ENCODE measurements at regions not wholly inside any gene's neighbourhood (a gene's known extent, or its start where the extent isn't known, plus 50 kb on each side); places are given as distances from the start of the nearest gene placed in this dataset.

DNA sequence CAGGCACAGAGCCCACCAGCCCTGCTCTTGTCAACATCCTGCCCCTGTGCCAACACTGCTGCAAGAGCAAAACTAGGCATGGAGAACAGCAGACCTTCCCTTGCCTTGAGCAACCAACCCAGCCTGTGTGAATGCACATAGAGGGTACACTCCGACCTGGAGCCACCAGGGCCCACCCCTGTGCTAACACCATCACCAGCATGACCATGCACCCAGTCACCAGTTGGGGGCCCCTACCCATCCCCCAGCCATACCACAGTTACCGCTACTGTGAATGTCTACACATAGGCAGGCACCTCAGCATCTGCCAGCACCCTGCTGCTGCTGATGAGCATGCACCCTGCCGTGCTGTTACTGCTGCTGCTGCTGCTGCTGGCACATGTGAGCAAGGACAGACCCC is 301.9 kb upstream of the ST6GAL2 start:
- in situ Hi-C loops (cut with MboI; ENCODE audit: low sequenced_read_pairs): no loop called here
- Histone ChIP-seq H3K27me3 (ENCODE audit: low read depth) (no peaks in the 10 kb centered on the region), H3K9me3 (peaks cover 2% of the 10 kb centered on the region; the same call in 1 of the 2 replicates)

GRCh38 chr2:107195631-107196030 is 309.7 kb upstream of the ST6GAL2 start:
- Histone ChIP-seq H3K4me3 (no peak overlapping the region), H3K36me3 (replicated peaks) (no peaks in the 10 kb centered on the region), H3K4me1 (no peaks in the 10 kb centered on the region), H3K27me3 (ENCODE audit: low read depth) (no peaks in the 10 kb centered on the region), H3K9me3 (peaks cover 3% of the 10 kb centered on the region; the same call in 1 of the 2 replicates)
- no peak for DNase-seq (ENCODE audit: low spot score in 2 of 2)
- in situ Hi-C loops (cut with MboI; ENCODE audit: low sequenced_read_pairs): no loop called here

More for the DNA sequence above, 301.9 kb upstream of the ST6GAL2 start:
- H3K4me1 ChIP-seq: no peaks in the 10 kb centered on the region
- H3K4me3 ChIP-seq: no peak overlapping the region
- H3K36me3 ChIP-seq (replicated peaks): no peaks in the 10 kb centered on the region
- DNase-seq (ENCODE audit: low spot score in 2 of 2): no peak

- Histone ChIP-seq H3K9me3 (peaks cover 3% of the 10 kb centered on the region; the same call in 1 of the 2 replicates), H3K36me3 (replicated peaks) (no peaks in the 10 kb centered on the region), H3K4me1 (no peaks in the 10 kb centered on the region), H3K4me3 (no peak overlapping the region), H3K27me3 (ENCODE audit: low read depth) (no peaks in the 10 kb centered on the region)
- DNase-seq (ENCODE audit: low spot score in 2 of 2): no peak
- in situ Hi-C loops (cut with MboI; ENCODE audit: low sequenced_read_pairs): no loop called here
Observed at GRCh38 chr2:107197594-107198294, 311.8 kb upstream of the ST6GAL2 start.

DNA sequence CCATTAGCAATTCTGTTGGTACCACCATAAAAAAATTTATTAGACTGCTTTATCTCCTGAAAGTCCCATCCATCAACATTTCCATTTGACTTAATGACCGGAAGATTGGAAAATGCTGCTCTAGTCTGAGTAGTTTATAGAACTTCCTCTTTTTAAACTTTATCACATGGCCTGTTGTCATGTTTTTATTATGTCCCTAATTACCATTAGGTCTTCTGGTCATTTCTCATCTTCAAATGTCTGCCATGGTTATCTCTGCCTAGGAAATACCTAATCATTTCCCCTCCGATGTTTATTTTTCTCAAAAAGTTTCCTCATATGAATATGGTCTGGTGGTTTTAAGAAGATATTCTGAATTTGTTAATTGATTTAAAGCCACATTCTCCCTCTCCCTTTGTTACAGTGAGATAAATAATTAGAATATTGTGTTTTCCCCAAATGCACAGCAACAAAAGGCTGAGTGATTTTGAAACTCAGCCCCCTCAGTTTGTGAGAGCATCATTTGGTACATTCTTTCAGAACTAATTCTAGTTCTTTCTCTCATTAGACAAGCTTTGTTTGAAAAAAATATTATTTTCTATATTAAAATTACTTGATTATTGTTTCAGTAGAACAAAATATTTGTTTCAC is 317.1 kb upstream of the ST6GAL2 start:
- Histone ChIP-seq H3K9me3 (peaks cover 3% of the 10 kb centered on the region; the same call in 1 of the 2 replicates), H3K36me3 (replicated peaks) (no peaks in the 10 kb centered on the region), H3K4me1 (no peaks in the 10 kb centered on the region), H3K4me3 (no peak overlapping the region), H3K27me3 (ENCODE audit: low read depth) (no peaks in the 10 kb centered on the region)
- in situ Hi-C loops (cut with MboI; ENCODE audit: low sequenced_read_pairs): no loop called here
- DNase-seq (ENCODE audit: low spot score in 2 of 2): no peak

DNA sequence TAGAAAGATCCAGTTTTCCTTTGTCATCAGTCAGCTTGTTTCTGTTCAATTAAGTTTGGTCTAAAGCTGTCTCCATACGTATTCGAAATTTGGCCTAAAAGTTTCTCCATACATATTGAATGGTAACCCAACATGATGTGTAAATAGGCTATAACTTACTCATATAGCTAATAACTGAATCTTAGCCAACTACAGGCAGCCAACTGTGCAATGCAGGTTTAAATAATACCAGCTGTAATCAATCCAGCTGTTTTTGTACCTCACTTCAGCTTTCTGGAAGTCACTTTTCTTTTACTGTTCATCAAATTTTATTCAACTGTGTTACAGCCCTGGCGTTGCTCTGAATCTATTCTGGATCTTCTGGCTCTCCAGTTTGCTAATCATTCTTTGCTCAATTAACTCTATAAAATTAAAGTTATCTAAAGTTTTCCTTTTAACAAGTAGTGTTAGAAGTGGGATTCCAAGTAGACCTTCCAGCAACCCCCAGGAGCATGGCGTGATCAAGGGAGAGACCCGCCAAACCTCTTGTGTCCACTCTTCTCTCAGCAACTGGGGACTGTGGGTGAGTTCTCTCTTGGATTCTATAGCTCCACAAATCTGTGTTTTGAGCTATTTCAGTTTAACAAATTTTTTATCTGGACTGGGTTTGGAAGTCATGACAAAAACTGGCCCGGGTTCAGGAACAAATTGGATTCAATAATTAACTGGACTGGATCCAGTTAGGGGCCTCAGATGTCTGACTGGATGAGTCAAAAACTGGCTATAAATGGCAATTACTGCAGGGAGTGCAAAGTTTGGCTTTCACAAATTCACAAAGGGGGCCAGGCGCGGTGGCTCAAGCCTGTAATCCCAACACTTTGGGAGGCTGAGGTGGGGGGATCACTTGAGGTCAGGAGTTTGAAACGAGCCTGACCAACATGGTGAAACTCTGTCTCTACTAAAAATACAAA is 329.7 kb upstream of the ST6GAL2 start:
- in situ Hi-C loops (cut with MboI; ENCODE audit: low sequenced_read_pairs): no loop called here
- H3K9me3 ChIP-seq: no peaks in the 10 kb centered on the region; the same call in 1 of the 2 replicates
- H3K36me3 ChIP-seq (replicated peaks): no peaks in the 10 kb centered on the region
- no peak overlapping the region for H3K4me3 ChIP-seq
- no peak for DNase-seq (ENCODE audit: low spot score in 2 of 2)
- H3K27me3 ChIP-seq (ENCODE audit: low read depth): no peaks in the 10 kb centered on the region
- H3K4me1 ChIP-seq: no peaks in the 10 kb centered on the region

DNA sequence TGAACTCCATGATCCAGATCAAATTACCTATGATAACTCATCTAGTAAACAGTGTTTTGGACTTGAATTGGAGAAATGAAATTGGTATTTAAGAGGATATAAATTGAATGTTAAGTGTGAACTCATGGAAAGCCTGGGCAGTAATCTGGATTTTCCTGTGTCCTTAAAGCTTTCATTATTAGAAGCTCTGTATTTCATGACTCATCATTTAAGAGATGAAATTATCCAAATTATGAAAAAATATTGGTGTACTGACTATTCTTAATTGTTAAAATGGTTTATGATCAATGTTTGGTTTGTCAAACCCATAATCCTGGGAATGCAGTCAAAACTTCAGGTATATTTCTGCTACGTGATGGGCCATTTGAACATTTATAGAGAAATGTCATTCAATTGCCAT is 332.2 kb upstream of the ST6GAL2 start:
- Histone ChIP-seq H3K36me3 (replicated peaks) (no peaks in the 10 kb centered on the region), H3K9me3 (no peaks in the 10 kb centered on the region; the same call in 1 of the 2 replicates), H3K4me3 (no peak overlapping the region), H3K4me1 (no peaks in the 10 kb centered on the region), H3K27me3 (ENCODE audit: low read depth) (no peaks in the 10 kb centered on the region)
- in situ Hi-C loops (cut with MboI; ENCODE audit: low sequenced_read_pairs): no loop called here
- DNase-seq (ENCODE audit: low spot score in 2 of 2): no peak

DNA sequence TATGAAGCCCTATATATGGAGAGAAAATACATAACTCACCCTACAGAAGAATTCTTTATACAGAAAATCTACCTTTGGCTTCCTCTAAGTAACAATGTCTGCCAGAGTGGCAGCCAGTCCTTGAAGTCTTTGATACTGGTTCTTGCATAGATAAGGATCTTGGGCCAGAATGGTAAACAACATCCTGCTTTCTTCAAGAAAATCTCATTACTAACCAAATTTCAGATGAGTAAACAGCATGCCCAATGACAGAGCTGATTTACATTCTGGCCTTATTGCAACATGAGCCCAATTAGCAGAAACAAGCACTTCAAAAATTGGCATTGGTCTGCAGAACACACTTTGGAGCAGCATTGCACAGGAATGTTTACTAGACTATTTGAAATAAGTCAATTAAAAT is 336.5 kb upstream of the ST6GAL2 start:
- no peak overlapping the region for H3K4me3 ChIP-seq
- H3K9me3 ChIP-seq: no peaks in the 10 kb centered on the region
- H3K36me3 ChIP-seq (replicated peaks): no peaks in the 10 kb centered on the region
- in situ Hi-C loops (cut with MboI; ENCODE audit: low sequenced_read_pairs): no loop called here
- DNase-seq (ENCODE audit: low spot score in 2 of 2): no peak
- no peaks in the 10 kb centered on the region for H3K4me1 ChIP-seq
- no peaks in the 10 kb centered on the region for H3K27me3 ChIP-seq (ENCODE audit: low read depth)

DNA sequence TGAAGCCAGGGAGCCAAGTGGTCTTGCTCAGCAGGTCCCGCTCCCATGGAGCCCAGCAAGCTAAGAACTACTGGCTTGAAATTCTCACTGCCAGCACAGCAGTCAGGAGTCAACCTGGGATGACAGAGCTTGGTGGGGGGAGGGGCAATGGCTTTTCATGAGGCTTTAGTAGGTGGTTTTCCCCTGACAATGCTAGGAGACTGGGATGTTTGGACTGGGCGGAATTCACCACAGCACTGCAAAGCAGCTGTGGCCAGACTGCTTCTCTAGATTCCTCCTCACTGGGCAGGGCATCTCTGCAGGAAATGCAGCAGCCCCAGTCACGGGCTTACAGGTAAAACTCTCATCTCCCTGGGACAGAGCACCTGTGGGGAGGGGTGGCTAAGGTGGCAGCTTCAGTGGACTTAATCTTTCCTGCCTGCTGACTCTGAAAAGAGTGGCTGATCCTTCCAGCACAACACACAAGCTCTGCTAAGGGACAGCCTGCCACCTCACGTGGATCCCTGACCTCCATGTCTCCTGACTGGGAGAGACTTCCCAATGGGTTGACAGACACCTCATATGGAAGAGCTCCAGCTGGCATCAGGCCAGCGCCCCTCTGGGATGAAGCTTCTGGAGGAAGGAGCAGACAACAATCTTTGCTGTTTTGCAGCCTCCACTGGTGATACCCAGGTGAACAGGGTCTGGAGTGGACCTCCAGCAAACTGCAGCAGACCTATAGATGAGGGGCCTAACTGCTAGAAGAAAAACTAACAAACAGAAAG is 349.7 kb upstream of the ST6GAL2 start:
- no peaks in the 10 kb centered on the region for H3K9me3 ChIP-seq
- no peaks in the 10 kb centered on the region for H3K27me3 ChIP-seq (ENCODE audit: low read depth)
- no peaks in the 10 kb centered on the region for H3K36me3 ChIP-seq (replicated peaks)
- H3K4me3 ChIP-seq: no peak overlapping the region
- H3K4me1 ChIP-seq: no peaks in the 10 kb centered on the region
- no peak for DNase-seq (ENCODE audit: low spot score in 2 of 2)
- in situ Hi-C loops (cut with MboI; ENCODE audit: low sequenced_read_pairs): no loop called here

DNA sequence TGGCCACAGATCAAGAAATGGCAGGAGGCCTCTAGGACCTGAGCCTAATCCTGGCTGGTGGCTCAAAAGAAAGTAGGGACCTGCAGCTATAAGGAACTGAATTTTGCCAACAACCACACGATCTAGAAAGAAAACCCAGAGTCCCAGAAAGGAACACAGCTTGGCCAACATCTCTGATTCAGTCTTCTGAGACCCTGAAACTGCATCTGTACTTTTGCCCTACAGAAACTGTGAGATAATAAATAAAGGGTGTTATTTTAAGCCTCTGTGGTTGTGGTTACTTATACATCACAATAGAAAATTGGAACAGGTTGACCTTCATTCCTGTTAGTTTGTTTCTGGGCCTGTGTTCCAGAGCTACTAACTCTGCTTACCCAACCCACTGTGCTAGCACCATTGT is 356.8 kb upstream of the ST6GAL2 start:
- Histone ChIP-seq H3K36me3 (replicated peaks) (no peaks in the 10 kb centered on the region), H3K4me1 (no peaks in the 10 kb centered on the region), H3K4me3 (no peak overlapping the region), H3K27me3 (ENCODE audit: low read depth) (no peaks in the 10 kb centered on the region), H3K9me3 (no peaks in the 10 kb centered on the region)
- no peak for DNase-seq (ENCODE audit: low spot score in 2 of 2)
- in situ Hi-C loops (cut with MboI; ENCODE audit: low sequenced_read_pairs): no loop called here

DNA sequence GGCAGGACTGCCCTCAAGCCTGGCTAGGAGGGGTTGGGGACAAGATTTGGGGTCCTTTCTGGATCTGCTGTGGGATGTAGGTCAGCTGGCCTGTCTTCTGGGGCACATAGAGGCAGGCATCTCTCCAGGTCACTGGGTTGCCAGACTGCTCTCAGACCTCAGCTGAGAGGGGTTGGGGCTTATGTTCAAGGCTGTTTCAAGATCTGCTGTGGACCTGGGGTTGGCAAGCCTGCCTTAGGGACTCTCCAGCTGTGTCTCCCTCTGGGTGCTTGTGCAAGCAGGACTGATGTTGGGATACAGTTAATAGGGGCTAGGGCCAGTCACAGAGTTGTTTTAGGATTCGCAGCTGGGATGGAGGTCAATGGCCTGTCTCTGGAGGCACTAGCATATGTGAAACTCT is 363.0 kb upstream of the ST6GAL2 start:
- in situ Hi-C loops (cut with MboI; ENCODE audit: low sequenced_read_pairs): no loop called here
- no peaks in the 10 kb centered on the region for H3K36me3 ChIP-seq (replicated peaks)

DNA sequence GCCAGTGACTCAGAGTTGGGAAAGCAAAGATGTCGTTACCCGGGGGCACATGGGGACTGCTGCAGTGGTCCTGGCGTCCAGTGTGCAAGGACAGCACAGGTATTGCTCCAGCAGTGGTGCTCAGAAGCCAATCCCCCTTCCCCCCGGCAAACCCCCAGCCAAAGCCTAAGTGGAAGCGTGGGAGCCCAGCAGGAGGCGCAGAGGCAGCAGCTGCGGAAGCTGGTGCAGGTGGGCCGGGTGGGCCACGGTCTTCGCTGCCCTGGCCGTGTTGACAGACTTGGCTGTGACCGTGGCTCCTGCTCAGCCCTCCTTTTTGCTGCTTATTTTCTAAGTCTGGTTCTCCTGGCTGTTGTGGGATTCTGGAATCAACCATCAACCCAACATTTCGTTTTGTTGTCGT is 369.8 kb upstream of the ST6GAL2 start:
- DNase-seq (ENCODE audit: low spot score in 2 of 2): no peak
- H3K27me3 ChIP-seq (ENCODE audit: low read depth): no peaks in the 10 kb centered on the region
- no peaks in the 10 kb centered on the region for H3K4me1 ChIP-seq
- H3K36me3 ChIP-seq (replicated peaks): no peaks in the 10 kb centered on the region
- no peaks in the 10 kb centered on the region for H3K9me3 ChIP-seq
- in situ Hi-C loops (cut with MboI; ENCODE audit: low sequenced_read_pairs): no loop called here
- H3K4me3 ChIP-seq: no peak overlapping the region

More for the DNA sequence above, 363.0 kb upstream of the ST6GAL2 start:
- no peaks in the 10 kb centered on the region for H3K4me1 ChIP-seq
- no peaks in the 10 kb centered on the region for H3K27me3 ChIP-seq (ENCODE audit: low read depth)
- no peak for DNase-seq (ENCODE audit: low spot score in 2 of 2)
- no peaks in the 10 kb centered on the region for H3K9me3 ChIP-seq
- H3K4me3 ChIP-seq: no peak overlapping the region

GRCh38 chr2:107258531-107259407 is 372.8 kb upstream of the ST6GAL2 start:
- Histone ChIP-seq H3K36me3 (replicated peaks) (no peaks in the 10 kb centered on the region), H3K4me1 (no peaks in the 10 kb centered on the region), H3K27me3 (ENCODE audit: low read depth) (no peaks in the 10 kb centered on the region), H3K9me3 (no peaks in the 10 kb centered on the region; the same call in 1 of the 2 replicates), H3K4me3 (no peak overlapping the region)
- no peak for DNase-seq (ENCODE audit: low spot score in 2 of 2)
- in situ Hi-C loops (cut with MboI; ENCODE audit: low sequenced_read_pairs): no loop called here

Data from HAP-1 (cell line).